Psoas muscle (tissue), 7 donors: ENCODE measurements at regions not wholly inside any gene's neighbourhood (a gene's known extent, or its start where the extent isn't known, plus 50 kb on each side); places are given as distances from the start of the nearest gene placed in this dataset.

ENCODE experiments used
- ATAC-seq, 4 donors: fragments of 200-7000 bp; cut with Tn5 transposase; one replicate each; pipeline ENCODE4 v1.9.1; 2020; ENCODE audit warnings: moderate library complexity in 3 of 4, mild to moderate bottlenecking in 2 of 4
- DNase-seq, 2 donors: peaks; one replicate each; pipeline ENCODE4 v3.0.0-alpha.2; 2020
- H3K27ac ChIP-seq: fragments of 200-600 bp; one replicate; pipeline ENCODE4 v1.8.0; 2022
- H3K27me3 ChIP-seq, 3 donors: fragments of 200-600 bp in 1 of 3; one replicate each; pipeline versions ENCODE4 v1.6.1 to v1.8.0; 2013 to 2022; ENCODE audit warnings: low read length in 2 of 3, mild to moderate bottlenecking in 2 of 3, moderate library complexity in 1 of 3; ENCODE audit not compliant: insufficient read depth in 3 of 3
- H3K36me3 ChIP-seq, 2 donors: fragments of 200-600 bp in 1 of 2; one replicate each; pipeline versions ENCODE4 v1.6.1 to v1.8.0; 2013 to 2022; ENCODE audit warnings: low read depth in 1 of 2, mild to moderate bottlenecking in 1 of 2, moderate library complexity in 1 of 2; ENCODE audit not compliant: insufficient read depth in 1 of 2
- H3K4me1 ChIP-seq: fragments of 200-600 bp; one replicate; pipeline ENCODE4 v1.8.0; 2022
- H3K4me3 ChIP-seq: fragments of 200-600 bp; one replicate; pipeline ENCODE4 v1.8.0; 2022; ENCODE audit warnings: mild to moderate bottlenecking
- H3K9me3 ChIP-seq: fragments of 200-600 bp; one replicate; pipeline ENCODE4 v1.8.0; 2022
- CTCF ChIP-seq: fragments of 200-600 bp; IDR thresholded peaks from one replicate; pipeline ENCODE4 v1.8.0; 2022; ENCODE audit warnings: antibody characterized with exemption
- WGBS, 3 donors: extraction: QIAGEN DNeasy Blood & Tissue Kit; methylation state at CpG; one replicate each; pipeline versions ENCODE4 v1.1.6 to v1.1.7; 2013; 5-methylcytosine and 5-hydroxymethylcytosine counted together
- intact Hi-C, 2 donors: fragments of 100-400 bp; cut with DNase I; formaldehyde crosslinking; loops; one replicate each; pipeline versions ENCODE4 v1.11.0 to v1.14.2; 2022
- donor health status: healthy with polysubstance abuse.
- donor health status: DM: no; HTN: no; CAD: no; lungs with moderate emphysema.
- donor health status: Bipolar disorder and iron deficiency.
- donor health status: healthy.
- donor health status: DM: yes; HTN: yes; CAD: no.
- donor health status: DM: no; HTN: no; CAD: no.
- donor health status: DM: yes; HTN: yes; CAD: no.

GRCh38 chr10:44706745-44707144 is 204.4 kb upstream of the TMEM72 start:
- Histone ChIP-seq H3K36me3 (no peaks in the 10 kb centered on the region), H3K4me1 (no peaks in the 10 kb centered on the region), H3K27ac (no peak overlapping the region), H3K27me3 (no peaks in the 10 kb centered on the region), H3K4me3 (no peak overlapping the region), H3K9me3 (peaks cover 13% of the 10 kb centered on the region)
- DNase-seq = no peak
- no peak for TF ChIP-seq CTCF
- intact Hi-C loops = no loop called here
- ATAC-seq = no peak

- Histone ChIP-seq H3K27me3 (no peaks in the 10 kb centered on the region), H3K4me1 (no peaks in the 10 kb centered on the region), H3K4me3 (no peak overlapping the region), H3K27ac (no peak overlapping the region), H3K36me3 (no peaks in the 10 kb centered on the region), H3K9me3 (no peaks in the 10 kb centered on the region)
- intact Hi-C loops = no loop called here
- 21 to 39% (median 23%) methylated on average over 4 of the region's 4 CpGs for WGBS, 3 donors
- no peak for ATAC-seq
- TF ChIP-seq CTCF = no peak
- no peak for DNase-seq
These were observed 197.8 kb upstream of the TMEM72 start for GRCh38 chr10:44713307-44713706.

GRCh38 chr10:44714451-44714850 is 196.7 kb upstream of the TMEM72 start:
- no peaks in the 10 kb centered on the region for H3K36me3 ChIP-seq
- 95 to 97% (median 95%) methylated on average over 4 of the region's 4 CpGs for WGBS, 3 donors
- no peak overlapping the region for H3K4me3 ChIP-seq
- H3K9me3 ChIP-seq = no peaks in the 10 kb centered on the region
- no peaks in the 10 kb centered on the region for H3K4me1 ChIP-seq
- DNase-seq (no peak), ATAC-seq (no peak)
- intact Hi-C loops = no loop called here
- no peak overlapping the region for H3K27ac ChIP-seq
- H3K27me3 ChIP-seq = no peaks in the 10 kb centered on the region
- no peak for TF ChIP-seq CTCF

GRCh38 chr10:44715136-44715535 is 196.0 kb upstream of the TMEM72 start:
- no peak for DNase-seq
- H3K27me3 ChIP-seq = no peaks in the 10 kb centered on the region
- H3K4me3 ChIP-seq = no peak overlapping the region
- no peak for ATAC-seq
- intact Hi-C loops = no loop called here
- H3K4me1 ChIP-seq = no peaks in the 10 kb centered on the region
- no peak for TF ChIP-seq CTCF
- no peaks in the 10 kb centered on the region for H3K9me3 ChIP-seq
- H3K27ac ChIP-seq = no peak overlapping the region
- WGBS, 3 donors = 72 to 75% (median 73%) methylated on average over 5 of the region's 5 CpGs
- H3K36me3 ChIP-seq = no peaks in the 10 kb centered on the region

- H3K27ac ChIP-seq = no peak overlapping the region
- intact Hi-C loops = no loop called here
- ATAC-seq (no peak), DNase-seq (no peak)
- H3K9me3 ChIP-seq = no peaks in the 10 kb centered on the region
- no peaks in the 10 kb centered on the region for H3K36me3 ChIP-seq
- 72 to 83% (median 75%) methylated on average over 4 of the region's 4 CpGs for WGBS, 3 donors
- H3K27me3 ChIP-seq = no peaks in the 10 kb centered on the region
- H3K4me3 ChIP-seq = no peak overlapping the region
- no peak for TF ChIP-seq CTCF
- H3K4me1 ChIP-seq = no peaks in the 10 kb centered on the region
These were observed 194.6 kb upstream of the TMEM72 start for GRCh38 chr10:44716470-44717015.
